Neural crest cell (in vitro differentiated cells): ENCODE measurements at regions not wholly inside any gene's neighbourhood (a gene's known extent, or its start where the extent isn't known, plus 50 kb on each side); places are given as distances from the start of the nearest gene placed in this dataset.

Experiments used
- DNase-seq: peaks from one replicate; pipeline ENCODE4 v3.0.0; 2021; ENCODE audit warnings: low read depth, mixed read lengths, low spot score
- H3K27ac Mint-ChIP-seq: one replicate; pipeline ENCODE4 v1.8.0; 2021; ENCODE audit warnings: mild to moderate bottlenecking, mixed read lengths; ENCODE audit not compliant: unreplicated experiment
- H3K27me3 Mint-ChIP-seq: 2 replicates; pipeline ENCODE4 v1.8.0; 2021; ENCODE audit warnings: low read depth, mild to moderate bottlenecking, mixed read lengths
- H3K36me3 Mint-ChIP-seq: 2 replicates; pipeline ENCODE4 v1.8.0; 2021; ENCODE audit warnings: low read depth, mild to moderate bottlenecking, mixed read lengths
- H3K4me1 Mint-ChIP-seq: 2 replicates; pipeline ENCODE4 v1.8.0; 2021; ENCODE audit warnings: mixed read lengths
- H3K4me3 Mint-ChIP-seq: one replicate; pipeline ENCODE4 v1.8.0; 2021; ENCODE audit warnings: mild to moderate bottlenecking, mixed read lengths
- H3K9me3 Mint-ChIP-seq: 2 replicates; pipeline ENCODE4 v1.8.0; 2021; ENCODE audit warnings: mixed read lengths
- CTCF ChIP-seq: fragments of 200-600 bp; sonication (generic); conservative IDR thresholded peaks from 2 replicates; pipeline ENCODE4 v1.5.0; 2021; ENCODE audit warnings: antibody characterized with exemption, mild to moderate bottlenecking

GRCh38 chr3:182450942-182451787 lies 342.1 kb upstream of the ATP11B start:
- DNase-seq = no peak
- H3K4me3 Mint-ChIP-seq = no peak overlapping the region
- H3K36me3 Mint-ChIP-seq = no peaks in the 10 kb centered on the region
- peaks cover 3% of the 10 kb centered on the region for H3K9me3 Mint-ChIP-seq
- TF ChIP-seq CTCF = no peak
- no peaks in the 10 kb centered on the region for H3K27me3 Mint-ChIP-seq
- H3K27ac Mint-ChIP-seq = no peak overlapping the region
- peaks cover 8% of the 10 kb centered on the region for H3K4me1 Mint-ChIP-seq

- H3K4me1 Mint-ChIP-seq = peaks cover 8% of the 10 kb centered on the region
- H3K4me3 Mint-ChIP-seq = no peak overlapping the region
- no peak overlapping the region for H3K27ac Mint-ChIP-seq
- H3K36me3 Mint-ChIP-seq = no peaks in the 10 kb centered on the region
- H3K9me3 Mint-ChIP-seq = peaks cover 9% of the 10 kb centered on the region
- no peaks in the 10 kb centered on the region for H3K27me3 Mint-ChIP-seq
- no peak for TF ChIP-seq CTCF
- no peak for DNase-seq
Measured at GRCh38 chr3:182451871-182452270, 341.4 kb upstream of the ATP11B start.

DNA sequence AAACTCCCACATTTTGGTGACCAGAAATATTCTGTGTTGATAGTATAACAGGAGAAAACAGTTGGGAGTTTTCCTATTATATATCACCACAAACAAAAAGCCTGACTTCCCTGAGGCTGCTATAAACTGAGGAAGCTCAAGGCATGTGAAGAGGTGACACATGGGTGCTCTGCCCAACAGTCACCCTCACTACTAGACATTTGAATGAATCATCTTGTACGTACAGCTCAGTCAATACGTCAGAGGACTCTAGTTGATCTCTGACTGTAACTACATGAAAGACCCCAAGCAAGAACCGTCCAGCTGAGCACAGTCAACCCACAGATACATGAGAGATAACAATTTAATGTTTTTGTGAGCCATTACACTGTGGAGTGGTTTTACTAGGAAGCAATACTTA lies 338.3 kb upstream of the ATP11B start:
- no peak for DNase-seq
- peaks cover 3% of the 10 kb centered on the region for H3K4me1 Mint-ChIP-seq
- no peaks in the 10 kb centered on the region for H3K36me3 Mint-ChIP-seq
- H3K9me3 Mint-ChIP-seq = peaks cover 9% of the 10 kb centered on the region
- H3K4me3 Mint-ChIP-seq = no peak overlapping the region
- no peak for TF ChIP-seq CTCF
- no peak overlapping the region for H3K27ac Mint-ChIP-seq
- no peaks in the 10 kb centered on the region for H3K27me3 Mint-ChIP-seq

GRCh38 chr3:182460303-182460702 lies 333.0 kb upstream of the ATP11B start:
- Mint-ChIP-seq H3K27me3 (no peaks in the 10 kb centered on the region), H3K4me1 (peaks cover 7% of the 10 kb centered on the region), H3K36me3 (peaks cover 4% of the 10 kb centered on the region), H3K9me3 (peaks cover 15% of the 10 kb centered on the region), H3K27ac (no peak overlapping the region), H3K4me3 (no peak overlapping the region)
- no peak for TF ChIP-seq CTCF
- DNase-seq = no peak

- Mint-ChIP-seq H3K4me3 (no peak overlapping the region), H3K9me3 (peaks cover 6% of the 10 kb centered on the region), H3K4me1 (peaks cover 10% of the 10 kb centered on the region), H3K27ac (no peak overlapping the region), H3K27me3 (no peaks in the 10 kb centered on the region), H3K36me3 (peaks cover 4% of the 10 kb centered on the region)
- DNase-seq = no peak
- no peak for TF ChIP-seq CTCF
Measured at GRCh38 chr3:182462152-182462551, 331.2 kb upstream of the ATP11B start.
